ENCODE measurements at regions not wholly inside any gene's neighbourhood (a gene's known extent, or its start where the extent isn't known, plus 50 kb on each side); places are given as distances from the start of the nearest gene placed in this dataset.

DNA sequence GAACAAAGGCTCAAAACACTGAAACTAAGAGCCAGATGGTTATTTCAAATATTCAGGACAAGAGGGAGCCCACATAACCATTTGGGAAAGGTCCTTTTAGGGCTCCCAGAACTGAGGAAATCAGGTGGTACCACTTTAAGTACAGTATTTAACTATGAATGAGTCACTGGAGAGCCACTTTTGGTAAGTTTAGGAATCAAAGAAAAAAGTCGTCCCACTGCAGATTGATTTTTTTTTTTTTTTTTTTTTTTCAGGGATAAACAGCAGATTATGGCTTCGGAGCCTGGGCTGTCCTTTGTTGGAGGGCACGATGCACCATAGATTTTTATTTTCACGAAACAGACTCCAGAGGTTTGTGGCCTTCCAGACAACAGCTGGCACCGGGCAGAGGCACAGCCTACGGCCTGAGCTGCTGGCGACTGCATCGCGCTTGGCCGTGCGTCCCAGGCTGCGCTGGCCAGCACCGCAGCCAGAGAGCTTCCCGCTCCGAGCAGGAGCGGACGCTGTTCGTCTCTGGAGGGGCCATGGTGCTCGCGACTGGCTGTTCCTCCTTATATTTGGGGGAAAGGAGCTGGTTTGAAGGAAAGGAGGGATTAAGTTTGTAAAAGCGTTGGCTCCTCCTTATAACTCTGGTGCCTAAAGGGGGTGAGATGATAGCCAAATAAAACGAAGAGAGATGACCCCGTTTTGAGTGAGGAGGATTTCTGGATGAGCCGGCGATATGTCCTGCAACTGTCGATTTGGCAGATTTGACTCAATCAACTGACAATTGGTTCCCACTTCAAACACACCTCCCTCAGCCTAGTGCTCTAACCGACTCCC is 152.9 kb upstream of the GOLIM4 start:
- Histone ChIP-seq H3K27me3 (ENCODE audit: insufficient read depth, low read depth) (no peaks in the 10 kb centered on the region), H2AFZ (peak overlapping the region; percentile 93), H3K4me2 (peak overlapping the region; percentile 94), H3K4me1 (replicated peaks; ENCODE audit: insufficient read depth) (no peaks in the 10 kb centered on the region), H3K9me2 (ENCODE audit: insufficient read depth) (peaks cover 6% of the 10 kb centered on the region; the same call in 1 of the 2 replicates), H4K20me1 (ENCODE audit: insufficient read depth) (no peaks in the 10 kb centered on the region), H3K9me3 (ENCODE audit: insufficient read depth, low read depth) (no peaks in the 10 kb centered on the region), H3K36me3 (ENCODE audit: low read depth) (no peaks in the 10 kb centered on the region), H3K4me3 (peak overlapping the region; percentile 66), H3F3A (ENCODE audit: insufficient read depth, low read depth) (no peaks in the 10 kb centered on the region), H3K27ac (no peak overlapping the region), H3K79me2 (ENCODE audit: low read depth) (no peaks in the 10 kb centered on the region)
- ChIA-PET CTCF (interaction anchor here (0.5 to 0.7 kb wide), 2 partner anchors 792 to 897 kb away, joined by 3 to 4 read pairs; no protein-coding TSS in a partner anchor), POLR2A (ENCODE audit: unreplicated experiment) (interaction anchor here (0.6 kb wide), 1 partner anchor 89 kb away, joined by 3 read pairs; no protein-coding TSS in a partner anchor)
- peak in 1 of 2 experiments; percentile 58 for DNase-seq
- intact Hi-C loops (cut with micrococcal nuclease; ENCODE audit: unreplicated experiment): no loop called here
- no peak for TF ChIP-seq EZH2 (IDR thresholded peaks at IDR 0.05; ENCODE audit: low read depth)
- TF ChIP-seq, protein P1, sequence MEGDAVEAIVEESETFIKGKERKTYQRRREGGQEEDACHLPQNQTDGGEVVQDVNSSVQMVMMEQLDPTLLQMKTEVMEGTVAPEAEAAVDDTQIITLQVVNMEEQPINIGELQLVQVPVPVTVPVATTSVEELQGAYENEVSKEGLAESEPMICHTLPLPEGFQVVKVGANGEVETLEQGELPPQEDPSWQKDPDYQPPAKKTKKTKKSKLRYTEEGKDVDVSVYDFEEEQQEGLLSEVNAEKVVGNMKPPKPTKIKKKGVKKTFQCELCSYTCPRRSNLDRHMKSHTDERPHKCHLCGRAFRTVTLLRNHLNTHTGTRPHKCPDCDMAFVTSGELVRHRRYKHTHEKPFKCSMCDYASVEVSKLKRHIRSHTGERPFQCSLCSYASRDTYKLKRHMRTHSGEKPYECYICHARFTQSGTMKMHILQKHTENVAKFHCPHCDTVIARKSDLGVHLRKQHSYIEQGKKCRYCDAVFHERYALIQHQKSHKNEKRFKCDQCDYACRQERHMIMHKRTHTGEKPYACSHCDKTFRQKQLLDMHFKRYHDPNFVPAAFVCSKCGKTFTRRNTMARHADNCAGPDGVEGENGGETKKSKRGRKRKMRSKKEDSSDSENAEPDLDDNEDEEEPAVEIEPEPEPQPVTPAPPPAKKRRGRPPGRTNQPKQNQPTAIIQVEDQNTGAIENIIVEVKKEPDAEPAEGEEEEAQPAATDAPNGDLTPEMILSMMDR (conservative IDR thresholded peaks at IDR 0.05): no peak
- BruUV-seq (replicated peaks): no TSS peak

GRCh38 chr3:168241156-168241555 is 145.4 kb upstream of the GOLIM4 start:
- POLR2A ChIA-PET (ENCODE audit: unreplicated experiment): no interaction called here
- Histone ChIP-seq H3K4me2 (no peak overlapping the region), H3K9me3 (ENCODE audit: insufficient read depth, low read depth) (no peaks in the 10 kb centered on the region), H3K9me2 (ENCODE audit: insufficient read depth) (peaks cover 6% of the 10 kb centered on the region; the same call in 1 of the 2 replicates), H3F3A (ENCODE audit: insufficient read depth, low read depth) (no peaks in the 10 kb centered on the region), H3K27ac (no peak overlapping the region), H3K4me1 (replicated peaks; ENCODE audit: insufficient read depth) (no peaks in the 10 kb centered on the region), H3K79me2 (ENCODE audit: low read depth) (no peaks in the 10 kb centered on the region), H3K27me3 (ENCODE audit: insufficient read depth, low read depth) (no peaks in the 10 kb centered on the region), H4K20me1 (ENCODE audit: insufficient read depth) (no peaks in the 10 kb centered on the region), H3K4me3 (no peak overlapping the region), H3K36me3 (ENCODE audit: low read depth) (no peaks in the 10 kb centered on the region), H2AFZ (no peak overlapping the region)
- DNase-seq: no peak
- CTCF ChIA-PET: no interaction called here
- intact Hi-C loops (cut with micrococcal nuclease; ENCODE audit: unreplicated experiment): no loop called here
- no peak for TF ChIP-seq EZH2 (IDR thresholded peaks at IDR 0.05; ENCODE audit: low read depth)
- TF ChIP-seq, protein P1 (conservative IDR thresholded peaks at IDR 0.05): no peak
- BruUV-seq (replicated peaks): no TSS peak

DNA sequence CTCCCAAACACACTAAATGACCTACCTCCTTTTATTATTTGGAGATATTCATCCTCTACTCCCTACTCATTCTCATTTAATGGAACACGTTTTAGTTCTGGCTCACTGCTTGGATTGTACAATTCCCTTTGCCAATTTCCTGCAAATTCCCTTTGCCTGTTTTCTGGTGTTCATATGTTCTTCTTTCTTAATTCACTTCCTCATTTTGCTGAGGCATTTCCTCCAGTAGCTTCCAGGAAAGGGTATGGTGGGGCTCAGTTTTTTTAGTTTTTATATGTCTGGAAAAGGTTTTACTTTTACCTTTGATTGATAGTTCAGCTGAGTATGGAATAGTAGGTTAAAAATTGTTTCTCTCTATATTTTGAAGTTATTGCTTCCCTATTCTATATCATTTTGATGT is 143.6 kb upstream of the GOLIM4 start:
- Histone ChIP-seq H3K27ac (no peak overlapping the region), H4K20me1 (ENCODE audit: insufficient read depth) (no peaks in the 10 kb centered on the region), H3K4me3 (no peak overlapping the region), H3K36me3 (ENCODE audit: low read depth) (no peaks in the 10 kb centered on the region), H3K4me2 (no peak overlapping the region), H3K4me1 (replicated peaks; ENCODE audit: insufficient read depth) (no peaks in the 10 kb centered on the region), H2AFZ (no peak overlapping the region), H3F3A (ENCODE audit: insufficient read depth, low read depth) (no peaks in the 10 kb centered on the region), H3K9me2 (ENCODE audit: insufficient read depth) (peaks cover 6% of the 10 kb centered on the region; the same call in 1 of the 2 replicates), H3K27me3 (ENCODE audit: insufficient read depth, low read depth) (no peaks in the 10 kb centered on the region), H3K9me3 (ENCODE audit: insufficient read depth, low read depth) (no peaks in the 10 kb centered on the region), H3K79me2 (ENCODE audit: low read depth) (no peaks in the 10 kb centered on the region)
- CTCF ChIA-PET: no interaction called here
- no TSS peak for BruUV-seq (replicated peaks)
- POLR2A ChIA-PET (ENCODE audit: unreplicated experiment): no interaction called here
- TF ChIP-seq, protein P1 (conservative IDR thresholded peaks at IDR 0.05): no peak
- TF ChIP-seq EZH2 (IDR thresholded peaks at IDR 0.05; ENCODE audit: low read depth): no peak
- no peak for DNase-seq
- intact Hi-C loops (cut with micrococcal nuclease; ENCODE audit: unreplicated experiment): no loop called here

Measured in PC-9 (cell line).